ENCODE measurements at regions not wholly inside any gene's neighbourhood (a gene's known extent, or its start where the extent isn't known, plus 50 kb on each side); places are given as distances from the start of the nearest gene placed in this dataset.
"Not testable (repeated sequence)": the region's sequence is repeated elsewhere in the genome, so short reads cannot be mapped to it uniquely, and the experiment has no call there.

GRCh38 chr7:29750373-29750940 is 55.9 kb upstream of the WIPF3 start:
- not testable (repeated sequence) for ATAC-seq (replicated peaks); DNase-seq; H3K4me1 Mint-ChIP-seq (ENCODE audit: low read depth in 2 of 2); H3K4me3 Mint-ChIP-seq; H3K36me3 Mint-ChIP-seq (ENCODE audit: insufficient read depth); H3K27ac Mint-ChIP-seq; H3K9me3 Mint-ChIP-seq
- H3K27me3 Mint-ChIP-seq: peaks cover 22 to 37% of the 10 kb centered on the region in 2 donors

DNA sequence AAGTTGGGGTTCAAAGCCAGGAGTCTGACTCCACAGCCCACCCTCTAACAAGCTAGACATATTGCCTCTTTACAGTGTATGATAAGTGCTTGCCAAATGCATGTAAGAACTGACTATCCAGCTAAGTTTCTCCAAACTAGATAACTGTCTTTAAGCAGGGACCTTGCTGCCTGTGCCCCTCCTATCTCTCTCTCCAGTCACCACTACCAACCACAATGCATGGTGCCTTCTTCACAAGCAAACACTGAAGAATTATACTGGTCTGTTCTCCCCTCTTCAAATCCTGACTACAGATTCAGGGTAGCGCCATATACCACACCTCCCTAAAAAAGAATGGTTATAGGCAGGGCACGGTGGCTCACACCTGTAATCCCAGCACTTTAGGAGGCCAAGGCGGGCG is 55.3 kb upstream of the WIPF3 start:
- not testable (repeated sequence) for H3K27ac Mint-ChIP-seq; DNase-seq; ATAC-seq (replicated peaks); H3K4me1 Mint-ChIP-seq (ENCODE audit: low read depth in 2 of 2); H3K9me3 Mint-ChIP-seq; H3K4me3 Mint-ChIP-seq; H3K36me3 Mint-ChIP-seq (ENCODE audit: insufficient read depth)
- H3K27me3 Mint-ChIP-seq: peaks cover 22 to 32% of the 10 kb centered on the region in 2 donors

DNA sequence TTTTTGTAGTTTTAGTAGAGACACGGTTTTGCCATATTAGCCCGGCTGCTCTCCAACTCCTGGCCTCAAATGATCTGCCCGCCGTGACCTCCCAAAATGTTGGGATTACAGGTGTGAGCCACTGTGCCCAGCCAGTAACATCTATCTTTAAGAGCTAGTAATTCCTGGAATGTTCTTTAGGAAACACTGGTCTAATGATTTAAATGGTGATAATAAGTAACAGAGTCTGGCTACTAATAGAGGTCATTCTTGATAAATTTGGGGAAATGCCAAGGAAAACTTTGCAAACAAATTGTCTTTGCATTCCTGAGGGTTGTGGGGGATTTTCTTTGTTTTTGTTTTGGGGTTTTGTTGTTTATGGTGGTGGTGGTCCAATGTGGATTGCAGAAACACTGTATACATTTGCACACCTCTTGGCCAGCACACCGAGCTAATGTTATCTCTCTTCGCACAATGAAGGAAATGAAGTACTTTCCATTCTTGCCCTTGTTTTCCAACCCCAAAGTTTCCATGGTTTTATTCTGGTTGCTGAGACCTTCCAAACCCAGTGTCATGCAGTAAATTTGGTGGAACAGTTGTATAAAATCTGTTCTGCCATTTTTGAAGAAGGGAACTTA is 51.3 kb upstream of the WIPF3 start:
- DNase-seq (no peak), ATAC-seq (replicated peaks) (no peak)
- no peaks in the 10 kb centered on the region for H3K9me3 Mint-ChIP-seq
- H3K4me1 Mint-ChIP-seq (ENCODE audit: low read depth in 2 of 2): no peaks in the 10 kb centered on the region
- H3K36me3 Mint-ChIP-seq (ENCODE audit: insufficient read depth): no peaks in the 10 kb centered on the region
- H3K4me3 Mint-ChIP-seq: no peak overlapping the region
- H3K27ac Mint-ChIP-seq: no peak overlapping the region
- peaks cover 12 to 19% of the 10 kb centered on the region in 2 donors for H3K27me3 Mint-ChIP-seq
